GM12872 (cell line): ENCODE measurements at regions not wholly inside any gene's neighbourhood (a gene's known extent, or its start where the extent isn't known, plus 50 kb on each side); places are given as distances from the start of the nearest gene placed in this dataset.

Experiments used
- CTCF ChIP-seq: IDR thresholded peaks from 3 replicates; pipeline ENCODE4 v1.5.1; 2011; ENCODE audit warnings: low read depth, mild to moderate bottlenecking, low read length, moderate library complexity; ENCODE audit not compliant: insufficient read depth

- no peak for TF ChIP-seq CTCF
Observed at GRCh38 chr10:60525716-60526585, 136.3 kb upstream of the ANK3 start.

GRCh38 chr10:60524541-60524940 is 134.9 kb upstream of the ANK3 start:
- TF ChIP-seq CTCF, result no peak

- TF ChIP-seq CTCF, result no peak
Observed at GRCh38 chr10:60522617-60523016, 132.9 kb upstream of the ANK3 start.

- TF ChIP-seq CTCF, result no peak
Observed at GRCh38 chr10:60521974-60522405, 132.3 kb upstream of the ANK3 start.

GRCh38 chr10:60518745-60519144 is 129.1 kb upstream of the ANK3 start:
- no peak for TF ChIP-seq CTCF

GRCh38 chr10:60517805-60518204 is 128.1 kb upstream of the ANK3 start:
- TF ChIP-seq CTCF, result no peak

- no peak for TF ChIP-seq CTCF
Observed at GRCh38 chr10:60513281-60513680, 123.6 kb upstream of the ANK3 start.
